Mesenchymal stem cell (in vitro differentiated cells and primary cell): ENCODE measurements at regions not wholly inside any gene's neighbourhood (a gene's known extent, or its start where the extent isn't known, plus 50 kb on each side); places are given as distances from the start of the nearest gene placed in this dataset.
"Not testable (repeated sequence)": the region's sequence is repeated elsewhere in the genome, so short reads cannot be mapped to it uniquely, and the experiment has no call there.

Experiments used
- DNase-seq: peaks from one replicate; pipeline ENCODE4 v3.0.0-alpha.2; 2013
- H2AFZ ChIP-seq: one replicate; pipeline ENCODE4 v1.6.1; 2013; ENCODE audit warnings: low read depth, mild to moderate bottlenecking, control low read depth, inconsistent platforms, low read length, moderate library complexity
- H2AK5ac ChIP-seq: 2 replicates; pipeline ENCODE4 v1.6.1; 2013; ENCODE audit warnings: low read length, moderate library complexity, mild to moderate bottlenecking, inconsistent platforms; ENCODE audit not compliant: severe bottlenecking
- H2BK120ac ChIP-seq: one replicate; pipeline ENCODE4 v1.6.1; 2013; ENCODE audit warnings: low read depth, mild to moderate bottlenecking, inconsistent platforms, low read length, moderate library complexity
- H2BK12ac ChIP-seq, 2 experiments: one replicate each; pipeline ENCODE4 v1.6.1; 2013; ENCODE audit warnings: inconsistent platforms in 2 of 2, low read length in 2 of 2, mild to moderate bottlenecking in 2 of 2, moderate library complexity in 2 of 2, control low read depth in 1 of 2
- H2BK15ac ChIP-seq: one replicate; pipeline ENCODE4 v1.6.1; 2013; ENCODE audit warnings: mild to moderate bottlenecking, low read depth, inconsistent platforms; ENCODE audit not compliant: poor library complexity, severe bottlenecking
- H2BK5ac ChIP-seq: 2 replicates; pipeline ENCODE4 v1.6.1; 2013; ENCODE audit warnings: low read depth, mild to moderate bottlenecking, low read length, control low read depth, inconsistent platforms; ENCODE audit not compliant: poor library complexity, severe bottlenecking
- H3K14ac ChIP-seq, 2 experiments: one replicate each; pipeline ENCODE4 v1.6.1; 2013; ENCODE audit warnings: inconsistent platforms in 2 of 2, low read length in 2 of 2, control low read depth in 1 of 2, mild to moderate bottlenecking in 1 of 2, moderate library complexity in 1 of 2
- H3K18ac ChIP-seq, 2 experiments: one replicate each; pipeline ENCODE4 v1.6.1; 2013; ENCODE audit warnings: inconsistent platforms in 2 of 2, low read length in 2 of 2, control low read depth in 1 of 2, low read depth in 1 of 2, mild to moderate bottlenecking in 1 of 2
- H3K23ac ChIP-seq, 2 experiments: one replicate each; pipeline ENCODE4 v1.6.1; 2013; ENCODE audit warnings: inconsistent platforms in 2 of 2, low read length in 2 of 2, mild to moderate bottlenecking in 2 of 2, moderate library complexity in 2 of 2, control low read depth in 1 of 2
- H3K27ac ChIP-seq: 2 replicates; pipeline ENCODE4 v1.5.1; 2013; ENCODE audit warnings: mild to moderate bottlenecking, moderate library complexity, low read length, control low read depth, inconsistent platforms; ENCODE audit not compliant: poor library complexity, severe bottlenecking
- H3K27me3 ChIP-seq, 2 experiments: 2 replicates each; pipeline versions ENCODE4 v1.6.1 to v1.7.0; 2013; ENCODE audit warnings: low read length in 2 of 2, mild to moderate bottlenecking in 2 of 2, moderate library complexity in 2 of 2, control low read depth in 1 of 2, inconsistent platforms in 1 of 2; ENCODE audit not compliant: control insufficient read depth in 1 of 2, insufficient read depth in 1 of 2
- H3K36me3 ChIP-seq, 2 experiments: 2 replicates each; pipeline versions ENCODE4 v1.6.1 to v1.7.0; 2013; ENCODE audit warnings: low read length in 2 of 2, control low read depth in 1 of 2, inconsistent platforms in 1 of 2, low read depth in 1 of 2, mild to moderate bottlenecking in 1 of 2; ENCODE audit not compliant: insufficient read depth in 2 of 2, control insufficient read depth in 1 of 2
- H3K4ac ChIP-seq, 2 experiments: one replicate each; pipeline ENCODE4 v1.6.1; 2013; ENCODE audit warnings: inconsistent platforms in 2 of 2, low read length in 2 of 2, mild to moderate bottlenecking in 2 of 2, moderate library complexity in 2 of 2, control low read depth in 1 of 2, low read depth in 1 of 2
- H3K4me1 ChIP-seq: 2 replicates; pipeline ENCODE4 v1.6.1; 2013; ENCODE audit warnings: low read depth, low read length, control low read depth; ENCODE audit not compliant: control insufficient read depth, insufficient read depth
- H3K4me2 ChIP-seq: 2 replicates; pipeline ENCODE4 v1.6.1; 2013; ENCODE audit warnings: low read length, mild to moderate bottlenecking, inconsistent platforms; ENCODE audit not compliant: poor library complexity, severe bottlenecking
- H3K4me3 ChIP-seq, 2 experiments: 2 replicates each; pipeline versions ENCODE4 v1.5.1 to v1.7.0; 2013; ENCODE audit warnings: low read length in 2 of 2, mild to moderate bottlenecking in 2 of 2, control low read depth in 1 of 2, low read depth in 1 of 2; ENCODE audit not compliant: insufficient read depth in 1 of 2
- H3K79me1 ChIP-seq: replicated peaks from 2 replicates; pipeline ENCODE4 v1.6.1; 2013; ENCODE audit warnings: mild to moderate bottlenecking, control low read depth, low read length, inconsistent platforms; ENCODE audit not compliant: poor library complexity, severe bottlenecking
- H3K9ac ChIP-seq: 2 replicates; pipeline ENCODE4 v1.7.0; 2013; ENCODE audit warnings: mild to moderate bottlenecking, low read length, moderate library complexity
- H3K9me3 ChIP-seq: 2 replicates; pipeline ENCODE4 v1.7.0; 2013; ENCODE audit warnings: mild to moderate bottlenecking, low read length; ENCODE audit not compliant: control insufficient read depth
- H4K8ac ChIP-seq: one replicate; pipeline ENCODE4 v1.6.1; 2013; ENCODE audit warnings: inconsistent platforms, mild to moderate bottlenecking, low read length, moderate library complexity
- H4K91ac ChIP-seq: one replicate; pipeline ENCODE4 v1.6.1; 2013; ENCODE audit warnings: mild to moderate bottlenecking, low read length, inconsistent platforms
- WGBS: methylation state at CpG from one replicate; pipeline ENCODE4 v1.1.7; 2013; ENCODE audit warnings: mixed read lengths; 5-methylcytosine and 5-hydroxymethylcytosine counted together

DNA sequence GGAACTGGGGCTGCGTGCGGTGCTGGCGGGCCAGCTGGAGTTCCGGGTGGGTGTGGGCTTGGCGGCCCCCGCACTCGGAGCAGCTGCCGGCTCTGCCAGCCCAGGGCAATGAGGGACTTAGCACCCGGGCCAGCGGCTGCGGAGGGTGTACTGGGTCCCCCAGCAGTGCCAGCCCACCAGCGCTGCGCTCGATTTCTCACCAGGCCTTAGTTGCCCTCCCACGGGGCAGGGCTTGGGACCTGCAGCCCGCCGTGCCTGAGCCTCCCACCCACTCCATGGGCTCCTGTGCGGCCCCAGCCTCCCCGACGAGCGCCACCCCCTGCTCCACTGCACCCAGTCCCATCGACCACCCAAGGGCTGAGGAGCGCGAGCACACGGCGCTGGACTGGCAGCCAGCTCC is 126.0 kb upstream of the SPATA12 start:
- not testable (repeated sequence) for H3K18ac ChIP-seq, H2BK120ac ChIP-seq, H2BK15ac ChIP-seq, H2BK12ac ChIP-seq, H3K4me2 ChIP-seq, H3K4me1 ChIP-seq, H3K14ac ChIP-seq, H3K4ac ChIP-seq, H3K23ac ChIP-seq, DNase-seq, H2BK5ac ChIP-seq, H4K91ac ChIP-seq, H3K27ac ChIP-seq, H3K9ac ChIP-seq, H2AK5ac ChIP-seq, H3K79me1 ChIP-seq, H3K36me3 ChIP-seq, H4K8ac ChIP-seq, H3K4me3 ChIP-seq, H3K27me3 ChIP-seq, H2AFZ ChIP-seq, H3K9me3 ChIP-seq
- 96% methylated on average over 22 of the region's 26 CpGs for WGBS

DNA sequence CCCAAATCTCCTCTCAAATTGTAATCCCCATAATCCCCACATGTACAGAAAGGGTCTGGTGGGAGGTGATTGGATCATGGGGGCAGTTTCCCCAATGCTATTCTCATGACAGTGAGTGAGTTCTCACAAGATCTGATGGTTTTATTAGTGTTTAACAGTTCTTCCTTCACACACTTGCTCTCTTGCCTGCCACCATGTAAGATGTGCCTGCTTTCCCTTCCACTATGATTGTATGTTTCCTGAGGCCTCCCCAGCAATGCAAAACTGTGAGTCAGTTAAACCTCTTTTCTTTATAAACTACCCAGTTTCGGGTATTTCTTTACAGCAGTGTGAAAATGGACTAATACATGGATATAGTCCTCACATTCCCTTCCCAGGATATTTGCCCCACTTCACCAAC is 126.7 kb upstream of the SPATA12 start:
- no peak overlapping the region for H2AFZ ChIP-seq
- H3K18ac ChIP-seq = no peak overlapping the region
- no peaks in the 10 kb centered on the region for H3K27me3 ChIP-seq
- H3K36me3 ChIP-seq = peaks cover 0 to 5% of the 10 kb centered on the region in 2 experiments
- no peak overlapping the region for H2BK15ac ChIP-seq
- H3K4ac ChIP-seq = no peak overlapping the region
- 100% methylated on average over 1 of the region's 1 CpG for WGBS
- no peaks in the 10 kb centered on the region for H3K79me1 ChIP-seq
- no peaks in the 10 kb centered on the region for H3K9me3 ChIP-seq
- no peak overlapping the region for H3K9ac ChIP-seq
- H3K27ac ChIP-seq = no peak overlapping the region
- H3K14ac ChIP-seq = no peak overlapping the region
- no peak overlapping the region for H3K23ac ChIP-seq
- DNase-seq = no peak
- H2BK5ac ChIP-seq = no peak overlapping the region
- H3K4me3 ChIP-seq = no peak overlapping the region
- no peak overlapping the region for H3K4me2 ChIP-seq
- H3K4me1 ChIP-seq = no peaks in the 10 kb centered on the region
- H4K8ac ChIP-seq = no peak overlapping the region
- no peak overlapping the region for H4K91ac ChIP-seq
- H2AK5ac ChIP-seq = no peak overlapping the region
- no peak overlapping the region for H2BK120ac ChIP-seq
- H2BK12ac ChIP-seq = no peak overlapping the region

DNA sequence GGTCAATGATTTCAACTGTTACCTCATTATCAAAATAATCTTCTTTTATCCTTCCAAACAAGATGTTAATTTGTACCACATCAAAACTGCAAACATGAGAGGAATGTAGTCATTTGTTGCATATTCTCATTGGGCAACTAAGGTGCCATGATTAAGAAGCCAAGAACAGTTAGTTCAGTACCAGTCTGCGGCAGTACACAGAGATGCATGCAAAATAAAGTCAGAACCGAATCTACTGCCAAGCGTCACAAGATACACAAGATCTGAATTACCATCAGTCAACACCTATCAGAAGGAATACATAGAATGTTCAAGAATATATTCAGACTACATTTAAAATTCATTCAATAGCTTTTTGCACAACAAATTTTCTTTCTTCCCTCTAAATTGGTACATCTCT is 127.6 kb upstream of the SPATA12 start:
- Histone ChIP-seq H2AK5ac (no peak overlapping the region), H3K27me3 (no peaks in the 10 kb centered on the region), H3K9ac (no peak overlapping the region), H3K27ac (no peak overlapping the region), H3K4ac (no peak overlapping the region), H3K4me3 (no peak overlapping the region), H2AFZ (no peak overlapping the region), H2BK12ac (no peak overlapping the region), H4K91ac (no peak overlapping the region), H3K36me3 (no peaks in the 10 kb centered on the region), H2BK5ac (no peak overlapping the region), H4K8ac (no peak overlapping the region), H3K9me3 (no peaks in the 10 kb centered on the region), H3K4me1 (peaks cover 2% of the 10 kb centered on the region), H3K18ac (no peak overlapping the region), H2BK15ac (no peak overlapping the region), H3K4me2 (no peak overlapping the region), H3K23ac (no peak overlapping the region), H3K14ac (no peak overlapping the region), H3K79me1 (no peaks in the 10 kb centered on the region), H2BK120ac (no peak overlapping the region)
- DNase-seq = no peak
- 100% methylated on average over 3 of the region's 3 CpGs for WGBS

DNA sequence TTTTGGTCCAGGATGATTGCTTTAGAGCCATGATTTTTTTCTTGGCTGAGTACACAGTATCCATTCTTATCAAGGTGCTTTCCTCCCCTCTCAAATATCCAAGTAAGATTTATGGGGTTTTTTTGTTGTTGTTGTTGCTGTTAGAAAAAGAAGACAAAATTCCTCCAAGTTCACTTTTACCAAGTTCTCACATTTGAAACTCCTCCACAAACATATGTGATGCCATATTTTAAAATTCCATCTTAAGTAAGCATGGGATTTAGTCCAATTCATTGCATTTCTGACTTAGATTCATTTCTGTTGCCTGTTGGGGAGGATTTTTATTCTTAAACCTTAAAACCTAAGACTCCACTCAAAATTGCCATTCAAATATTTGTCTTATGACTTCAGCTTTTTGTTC is 128.6 kb upstream of the SPATA12 start:
- H4K91ac ChIP-seq = no peak overlapping the region
- no peak overlapping the region for H3K4ac ChIP-seq
- no peak overlapping the region for H3K4me3 ChIP-seq
- H3K4me2 ChIP-seq = no peak overlapping the region
- no peak overlapping the region for H2AK5ac ChIP-seq
- no peak overlapping the region for H2BK5ac ChIP-seq
- H3K27me3 ChIP-seq = no peaks in the 10 kb centered on the region
- H2BK120ac ChIP-seq = no peak overlapping the region
- H3K9me3 ChIP-seq = no peaks in the 10 kb centered on the region
- H3K36me3 ChIP-seq = no peaks in the 10 kb centered on the region
- H3K14ac ChIP-seq = no peak overlapping the region
- no peak for DNase-seq
- H3K79me1 ChIP-seq = no peaks in the 10 kb centered on the region
- H2BK15ac ChIP-seq = no peak overlapping the region
- no peak overlapping the region for H3K27ac ChIP-seq
- no peak overlapping the region for H2BK12ac ChIP-seq
- H3K4me1 ChIP-seq = peaks cover 2% of the 10 kb centered on the region
- no peak overlapping the region for H4K8ac ChIP-seq
- no peak overlapping the region for H3K9ac ChIP-seq
- H3K18ac ChIP-seq = no peak overlapping the region
- no peak overlapping the region for H3K23ac ChIP-seq
- no peak overlapping the region for H2AFZ ChIP-seq
